ENCODE measurements at regions not wholly inside any gene's neighbourhood (a gene's known extent, or its start where the extent isn't known, plus 50 kb on each side); places are given as distances from the start of the nearest gene placed in this dataset.

GRCh38 chr11:15558513-15559181, 443.9 kb downstream of the INSC start:
- DNase-seq (ENCODE audit: insufficient read length, low spot score) (no peak), FAIRE-seq (no peak)
- no peak for TF ChIP-seq POU2F2 (IDR thresholded peaks at IDR 0.05; ENCODE audit: low read depth, low read length)
- TF ChIP-seq PAX5 (IDR thresholded peaks at IDR 0.05; ENCODE audit: insufficient read depth, low read length, severe bottlenecking), result no peak
- no peak for TF ChIP-seq POLR2A (IDR thresholded peaks at IDR 0.05; ENCODE audit: low read depth, low read length)
- no peak for TF ChIP-seq SPI1 (IDR thresholded peaks at IDR 0.05; ENCODE audit: low read depth, low read length)
- no peak for TF ChIP-seq POLR2AphosphoS5 (IDR thresholded peaks at IDR 0.05; ENCODE audit: low read depth, low read length)
- no peak for TF ChIP-seq TAF1 (IDR thresholded peaks at IDR 0.05; ENCODE audit: low read depth, low read length)

GRCh38 chr11:15560689-15561467, 446.2 kb downstream of the INSC start:
- FAIRE-seq (no peak), DNase-seq (ENCODE audit: insufficient read length, low spot score) (no peak)
- TF ChIP-seq PAX5 (IDR thresholded peaks at IDR 0.05; ENCODE audit: insufficient read depth, low read length, severe bottlenecking) (no peak), TAF1 (IDR thresholded peaks at IDR 0.05; ENCODE audit: low read depth, low read length) (no peak), POLR2A (IDR thresholded peaks at IDR 0.05; ENCODE audit: low read depth, low read length) (no peak), POU2F2 (IDR thresholded peaks at IDR 0.05; ENCODE audit: low read depth, low read length) (no peak), POLR2AphosphoS5 (IDR thresholded peaks at IDR 0.05; ENCODE audit: low read depth, low read length) (no peak), SPI1 (IDR thresholded peaks at IDR 0.05; ENCODE audit: low read depth, low read length) (no peak)

DNA sequence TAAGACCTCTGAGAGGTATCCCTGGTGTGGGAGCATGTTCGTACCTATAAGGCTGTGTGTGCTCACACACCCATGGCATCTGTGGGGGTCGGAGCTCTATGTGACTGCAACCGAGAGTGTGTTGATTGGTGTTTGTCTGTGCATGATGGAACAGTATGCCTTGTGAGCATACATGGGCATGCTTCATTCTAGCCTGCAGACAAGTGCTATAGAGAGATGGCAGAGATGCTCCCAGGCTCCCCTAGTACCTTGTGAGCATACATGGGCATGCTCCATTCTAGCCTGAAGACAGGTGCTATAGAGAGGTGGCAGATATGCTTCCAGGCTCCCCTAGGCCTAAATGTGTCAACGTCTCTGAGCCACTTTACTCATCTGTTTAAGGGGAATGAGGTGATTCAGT, 447.5 kb downstream of the INSC start:
- no peak for DNase-seq (ENCODE audit: insufficient read length, low spot score)
- TF ChIP-seq POLR2A (IDR thresholded peaks at IDR 0.05; ENCODE audit: low read depth, low read length) (no peak), SPI1 (IDR thresholded peaks at IDR 0.05; ENCODE audit: low read depth, low read length) (no peak), POU2F2 (IDR thresholded peaks at IDR 0.05; ENCODE audit: low read depth, low read length) (no peak), POLR2AphosphoS5 (IDR thresholded peaks at IDR 0.05; ENCODE audit: low read depth, low read length) (no peak), TAF1 (IDR thresholded peaks at IDR 0.05; ENCODE audit: low read depth, low read length) (no peak), PAX5 (IDR thresholded peaks at IDR 0.05; ENCODE audit: insufficient read depth, low read length, severe bottlenecking) (no peak)
- no peak for FAIRE-seq

DNA sequence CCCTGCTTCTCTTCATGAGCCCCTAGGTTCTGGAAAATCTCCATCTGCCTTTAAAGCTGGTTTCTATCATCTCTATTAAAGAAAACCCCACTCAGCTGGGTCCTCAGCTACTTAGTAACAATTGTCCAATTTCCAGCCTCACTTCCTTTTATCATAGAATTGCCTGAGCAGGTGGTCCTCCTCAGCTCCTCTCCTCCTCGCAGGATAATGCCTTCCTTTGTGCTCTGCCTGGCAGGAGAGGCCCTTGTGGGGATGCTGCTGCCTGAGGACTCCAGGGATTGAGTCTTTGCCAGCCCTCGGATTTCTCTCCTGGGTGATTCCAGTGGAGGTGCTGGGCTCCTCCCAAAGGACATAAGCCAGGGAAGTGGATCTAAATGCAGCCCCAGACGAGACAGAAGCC, 448.3 kb downstream of the INSC start:
- FAIRE-seq (no peak), DNase-seq (ENCODE audit: insufficient read length, low spot score) (no peak)
- TF ChIP-seq POLR2AphosphoS5 (IDR thresholded peaks at IDR 0.05; ENCODE audit: low read depth, low read length) (no peak), TAF1 (IDR thresholded peaks at IDR 0.05; ENCODE audit: low read depth, low read length) (no peak), PAX5 (IDR thresholded peaks at IDR 0.05; ENCODE audit: insufficient read depth, low read length, severe bottlenecking) (no peak), POLR2A (IDR thresholded peaks at IDR 0.05; ENCODE audit: low read depth, low read length) (no peak), SPI1 (IDR thresholded peaks at IDR 0.05; ENCODE audit: low read depth, low read length) (no peak), POU2F2 (IDR thresholded peaks at IDR 0.05; ENCODE audit: low read depth, low read length) (no peak)

DNA sequence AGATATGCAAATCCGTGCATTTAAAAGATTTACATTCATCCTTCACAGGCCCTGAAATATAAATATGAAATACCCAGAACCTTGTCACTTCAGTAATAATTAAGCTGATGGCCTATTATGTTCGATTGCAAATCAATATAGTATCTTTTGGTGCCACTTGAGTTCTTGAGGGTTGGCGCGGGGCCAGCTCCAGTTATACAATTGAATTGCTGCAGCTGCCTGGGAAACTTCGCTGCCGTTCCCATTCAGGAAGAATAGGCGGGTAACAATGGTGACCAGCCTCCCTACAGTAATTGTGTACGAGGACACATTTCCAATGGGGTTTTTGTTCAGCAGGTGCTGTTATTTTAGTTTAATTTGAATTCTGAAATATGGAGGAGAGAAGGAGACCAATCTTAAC, 451.2 kb downstream of the INSC start:
- FAIRE-seq (no peak), DNase-seq (ENCODE audit: insufficient read length, low spot score) (no peak)
- no peak for TF ChIP-seq PAX5 (IDR thresholded peaks at IDR 0.05; ENCODE audit: insufficient read depth, low read length, severe bottlenecking)
- no peak for TF ChIP-seq POU2F2 (IDR thresholded peaks at IDR 0.05; ENCODE audit: low read depth, low read length)
- no peak for TF ChIP-seq TAF1 (IDR thresholded peaks at IDR 0.05; ENCODE audit: low read depth, low read length)
- TF ChIP-seq POLR2AphosphoS5 (IDR thresholded peaks at IDR 0.05; ENCODE audit: low read depth, low read length), result no peak
- no peak for TF ChIP-seq POLR2A (IDR thresholded peaks at IDR 0.05; ENCODE audit: low read depth, low read length)
- no peak for TF ChIP-seq SPI1 (IDR thresholded peaks at IDR 0.05; ENCODE audit: low read depth, low read length)

- FAIRE-seq (no peak), DNase-seq (ENCODE audit: insufficient read length, low spot score) (no peak)
- TF ChIP-seq POLR2AphosphoS5 (IDR thresholded peaks at IDR 0.05; ENCODE audit: low read depth, low read length) (no peak), SPI1 (IDR thresholded peaks at IDR 0.05; ENCODE audit: low read depth, low read length) (no peak), POU2F2 (IDR thresholded peaks at IDR 0.05; ENCODE audit: low read depth, low read length) (no peak), POLR2A (IDR thresholded peaks at IDR 0.05; ENCODE audit: low read depth, low read length) (no peak), PAX5 (IDR thresholded peaks at IDR 0.05; ENCODE audit: insufficient read depth, low read length, severe bottlenecking) (no peak), TAF1 (IDR thresholded peaks at IDR 0.05; ENCODE audit: low read depth, low read length) (no peak)
Measured at GRCh38 chr11:15568440-15568839, 453.7 kb downstream of the INSC start.

GRCh38 chr11:15569305-15570025, 454.7 kb downstream of the INSC start:
- DNase-seq (ENCODE audit: insufficient read length, low spot score) (no peak), FAIRE-seq (no peak)
- TF ChIP-seq POU2F2 (IDR thresholded peaks at IDR 0.05; ENCODE audit: low read depth, low read length) (no peak), PAX5 (IDR thresholded peaks at IDR 0.05; ENCODE audit: insufficient read depth, low read length, severe bottlenecking) (no peak), POLR2A (IDR thresholded peaks at IDR 0.05; ENCODE audit: low read depth, low read length) (no peak), TAF1 (IDR thresholded peaks at IDR 0.05; ENCODE audit: low read depth, low read length) (no peak), SPI1 (IDR thresholded peaks at IDR 0.05; ENCODE audit: low read depth, low read length) (no peak), POLR2AphosphoS5 (IDR thresholded peaks at IDR 0.05; ENCODE audit: low read depth, low read length) (no peak)

- FAIRE-seq, result no peak
- TF ChIP-seq POLR2AphosphoS5 (IDR thresholded peaks at IDR 0.05; ENCODE audit: low read depth, low read length), result no peak
- TF ChIP-seq PAX5 (IDR thresholded peaks at IDR 0.05; ENCODE audit: insufficient read depth, low read length, severe bottlenecking), result no peak
- TF ChIP-seq POLR2A (IDR thresholded peaks at IDR 0.05; ENCODE audit: low read depth, low read length), result no peak
- no peak for TF ChIP-seq SPI1 (IDR thresholded peaks at IDR 0.05; ENCODE audit: low read depth, low read length)
- no peak for TF ChIP-seq POU2F2 (IDR thresholded peaks at IDR 0.05; ENCODE audit: low read depth, low read length)
- TF ChIP-seq TAF1 (IDR thresholded peaks at IDR 0.05; ENCODE audit: low read depth, low read length), result no peak
Measured at GRCh38 chr11:15575409-15575808, 460.7 kb downstream of the INSC start.

GRCh38 chr11:15576769-15577168, 462.0 kb downstream of the INSC start:
- no peak for TF ChIP-seq TAF1 (IDR thresholded peaks at IDR 0.05; ENCODE audit: low read depth, low read length)
- TF ChIP-seq POLR2AphosphoS5 (IDR thresholded peaks at IDR 0.05; ENCODE audit: low read depth, low read length), result no peak
- no peak for TF ChIP-seq POU2F2 (IDR thresholded peaks at IDR 0.05; ENCODE audit: low read depth, low read length)
- TF ChIP-seq PAX5 (IDR thresholded peaks at IDR 0.05; ENCODE audit: insufficient read depth, low read length, severe bottlenecking), result no peak
- TF ChIP-seq SPI1 (IDR thresholded peaks at IDR 0.05; ENCODE audit: low read depth, low read length), result no peak
- no peak for TF ChIP-seq POLR2A (IDR thresholded peaks at IDR 0.05; ENCODE audit: low read depth, low read length)
- FAIRE-seq (no peak), DNase-seq (ENCODE audit: insufficient read length, low spot score) (no peak)

More at GRCh38 chr11:15575409-15575808, 460.7 kb downstream of the INSC start:
- DNase-seq (ENCODE audit: insufficient read length, low spot score), result no peak
